MM.1S (cell line): ENCODE measurements at regions not wholly inside any gene's neighbourhood (a gene's known extent, or its start where the extent isn't known, plus 50 kb on each side); places are given as distances from the start of the nearest gene placed in this dataset.

Experiments used
- DNase-seq: peaks from one replicate; pipeline ENCODE4 v3.0.0-alpha.2; 2015
- H2AFZ ChIP-seq: fragments of 300-600 bp; sonication (generic); 2 replicates; pipeline ENCODE4 v1.6.0; 2016; ENCODE audit warnings: antibody characterized with exemption, low read length
- H3F3A ChIP-seq: fragments of 300-600 bp; sonication (generic); 2 replicates; pipeline ENCODE4 v1.6.1; 2016; ENCODE audit warnings: mild to moderate bottlenecking, antibody characterized with exemption, low read length, moderate library complexity, mixed read lengths; ENCODE audit not compliant: insufficient read depth
- H3K27ac ChIP-seq: fragments of 300-600 bp; sonication (generic); 2 replicates; pipeline ENCODE4 v1.5.1; 2016; ENCODE audit warnings: mild to moderate bottlenecking, low read length
- H3K27me3 ChIP-seq: fragments of 300-600 bp; sonication (generic); replicated peaks from 2 replicates; pipeline ENCODE4 v1.6.0; 2016; ENCODE audit warnings: low read length; ENCODE audit not compliant: insufficient read depth
- H3K36me3 ChIP-seq: fragments of 300-600 bp; sonication (generic); replicated peaks from 2 replicates; pipeline ENCODE4 v1.6.1; 2016; ENCODE audit warnings: mild to moderate bottlenecking, low read length, mixed read lengths; ENCODE audit not compliant: insufficient read depth
- H3K4me1 ChIP-seq: fragments of 300-600 bp; sonication (generic); 2 replicates; pipeline ENCODE4 v1.6.1; 2016; ENCODE audit warnings: low read length, mixed read lengths
- H3K4me2 ChIP-seq: fragments of 300-600 bp; sonication (generic); 2 replicates; pipeline ENCODE4 v1.6.0; 2016; ENCODE audit warnings: low read depth, low read length
- H3K4me3 ChIP-seq: fragments of 300-600 bp; sonication (generic); 2 replicates; pipeline ENCODE4 v1.5.1; 2016; ENCODE audit warnings: low read length, mixed read lengths
- H3K79me2 ChIP-seq: fragments of 300-600 bp; sonication (generic); 2 replicates; pipeline ENCODE4 v1.6.1; 2016; ENCODE audit warnings: mixed run types, low read length, mixed read lengths
- H3K9ac ChIP-seq: fragments of 300-600 bp; sonication (generic); 2 replicates; pipeline ENCODE4 v1.6.1; 2016; ENCODE audit warnings: low read length, mixed read lengths
- H3K9me2 ChIP-seq: fragments of 300-600 bp; sonication (generic); replicated peaks from 2 replicates; pipeline ENCODE4 v1.6.1; 2016; ENCODE audit warnings: mild to moderate bottlenecking, low read length, mixed read lengths; ENCODE audit not compliant: insufficient read depth
- H3K9me3 ChIP-seq: fragments of 300-600 bp; sonication (generic); replicated peaks from 2 replicates; pipeline ENCODE4 v1.6.1; 2016; ENCODE audit warnings: mild to moderate bottlenecking, low read length, mixed read lengths; ENCODE audit not compliant: insufficient read depth
- H4K20me1 ChIP-seq: fragments of 300-600 bp; sonication (generic); 2 replicates; pipeline ENCODE4 v1.6.1; 2016; ENCODE audit warnings: mild to moderate bottlenecking, low read length, moderate library complexity, mixed read lengths; ENCODE audit not compliant: insufficient read depth
- EZH2 ChIP-seq: fragments of 300-600 bp; sonication (generic); optimal IDR thresholded peaks from 2 replicates; pipeline ENCODE3; 2017; ENCODE audit warnings: low read depth, mild to moderate bottlenecking, antibody characterized with exemption, low read length, mixed read lengths
- EZH2phosphoT487 ChIP-seq: fragments of 300-600 bp; sonication (generic); IDR thresholded peaks from 2 replicates; pipeline ENCODE4 v1.6.1; 2018; ENCODE audit warnings: antibody characterized with exemption, low read length
- TF ChIP-seq, protein P1 (sequence below): fragments of 300-600 bp; sonication (generic); IDR thresholded peaks from 2 replicates; pipeline ENCODE4 v1.5.1; 2016; ENCODE audit warnings: antibody characterized with exemption, low read length, mixed read lengths

DNA sequence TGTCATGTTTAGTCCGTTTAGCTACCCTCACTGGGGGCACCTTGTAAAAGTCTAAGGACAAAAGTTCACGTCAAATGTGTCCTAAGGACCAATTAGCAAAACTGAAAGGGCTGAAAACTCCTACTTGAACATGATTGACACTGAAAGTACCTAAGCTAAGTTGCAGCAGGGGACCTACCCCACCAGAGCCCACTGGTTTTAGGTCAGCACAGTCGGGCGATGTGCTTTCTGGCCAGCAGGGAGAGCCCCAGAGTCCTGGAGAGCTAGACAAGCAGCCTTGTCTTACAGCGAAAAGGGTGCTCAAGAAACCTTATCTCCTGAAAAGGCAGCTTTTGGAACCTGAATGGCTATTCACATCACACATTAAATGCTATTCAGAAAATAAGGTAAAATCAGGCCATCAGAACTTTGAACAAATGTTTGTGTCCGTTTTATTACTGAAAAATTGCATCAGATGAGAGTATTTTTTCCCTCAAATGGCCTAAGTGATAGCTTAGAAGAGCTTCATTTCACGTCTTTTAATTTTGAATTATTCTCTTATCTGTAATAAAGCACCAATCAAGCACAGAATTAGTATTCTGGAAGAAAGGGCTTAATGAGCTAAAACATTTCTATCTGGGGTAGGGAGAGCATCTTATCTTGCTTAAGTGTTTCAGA, 52.2 kb upstream of the MKI67 start:
- no peak overlapping the region for H3K4me3 ChIP-seq
- TF ChIP-seq, protein P1, sequence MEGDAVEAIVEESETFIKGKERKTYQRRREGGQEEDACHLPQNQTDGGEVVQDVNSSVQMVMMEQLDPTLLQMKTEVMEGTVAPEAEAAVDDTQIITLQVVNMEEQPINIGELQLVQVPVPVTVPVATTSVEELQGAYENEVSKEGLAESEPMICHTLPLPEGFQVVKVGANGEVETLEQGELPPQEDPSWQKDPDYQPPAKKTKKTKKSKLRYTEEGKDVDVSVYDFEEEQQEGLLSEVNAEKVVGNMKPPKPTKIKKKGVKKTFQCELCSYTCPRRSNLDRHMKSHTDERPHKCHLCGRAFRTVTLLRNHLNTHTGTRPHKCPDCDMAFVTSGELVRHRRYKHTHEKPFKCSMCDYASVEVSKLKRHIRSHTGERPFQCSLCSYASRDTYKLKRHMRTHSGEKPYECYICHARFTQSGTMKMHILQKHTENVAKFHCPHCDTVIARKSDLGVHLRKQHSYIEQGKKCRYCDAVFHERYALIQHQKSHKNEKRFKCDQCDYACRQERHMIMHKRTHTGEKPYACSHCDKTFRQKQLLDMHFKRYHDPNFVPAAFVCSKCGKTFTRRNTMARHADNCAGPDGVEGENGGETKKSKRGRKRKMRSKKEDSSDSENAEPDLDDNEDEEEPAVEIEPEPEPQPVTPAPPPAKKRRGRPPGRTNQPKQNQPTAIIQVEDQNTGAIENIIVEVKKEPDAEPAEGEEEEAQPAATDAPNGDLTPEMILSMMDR: peak; percentile 61
- no peak for TF ChIP-seq EZH2phosphoT487
- no peaks in the 10 kb centered on the region for H3F3A ChIP-seq
- H3K27ac ChIP-seq: no peak overlapping the region
- no peaks in the 10 kb centered on the region for H3K79me2 ChIP-seq
- H3K9ac ChIP-seq: no peak overlapping the region
- H3K4me1 ChIP-seq: peaks cover 6% of the 10 kb centered on the region; the same call in 1 of the 2 replicates
- no peak overlapping the region for H3K4me2 ChIP-seq
- no peaks in the 10 kb centered on the region for H3K27me3 ChIP-seq
- H2AFZ ChIP-seq: no peak overlapping the region
- no peaks in the 10 kb centered on the region for H4K20me1 ChIP-seq
- peak; percentile 66 for DNase-seq
- no peaks in the 10 kb centered on the region for H3K9me3 ChIP-seq
- H3K9me2 ChIP-seq: no peaks in the 10 kb centered on the region
- no peaks in the 10 kb centered on the region for H3K36me3 ChIP-seq

DNA sequence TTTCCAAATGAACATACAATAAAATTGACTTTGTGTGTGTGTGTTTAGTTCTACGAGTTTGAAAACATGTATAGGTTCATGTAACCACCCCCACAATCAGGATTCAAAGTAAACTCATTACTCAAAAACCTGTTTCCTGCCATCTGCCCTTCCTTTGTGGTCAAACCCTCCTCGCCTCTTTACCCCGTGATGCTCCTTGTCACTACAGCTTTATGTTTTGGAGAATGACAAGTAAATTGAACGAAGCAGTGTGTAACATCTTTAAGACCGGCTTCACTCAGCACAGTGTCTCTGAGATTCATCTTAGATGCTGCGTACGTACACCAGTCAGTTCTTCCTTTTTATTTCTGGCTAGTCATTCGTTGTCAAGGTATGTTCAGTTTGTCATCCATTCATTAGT, 54.6 kb upstream of the MKI67 start:
- no peaks in the 10 kb centered on the region for H3K79me2 ChIP-seq
- no peaks in the 10 kb centered on the region for H3K9me3 ChIP-seq
- H3K4me1 ChIP-seq: peaks cover 6% of the 10 kb centered on the region; the same call in 1 of the 2 replicates
- peak; percentile 53 for DNase-seq
- H3K9me2 ChIP-seq: no peaks in the 10 kb centered on the region
- no peak for TF ChIP-seq EZH2
- TF ChIP-seq, protein P1: no peak
- TF ChIP-seq EZH2phosphoT487: no peak
- H3K4me3 ChIP-seq: no peak overlapping the region
- no peaks in the 10 kb centered on the region for H3K36me3 ChIP-seq
- no peak overlapping the region for H3K9ac ChIP-seq
- H3F3A ChIP-seq: no peaks in the 10 kb centered on the region
- H3K27me3 ChIP-seq: no peaks in the 10 kb centered on the region
- no peak overlapping the region for H3K4me2 ChIP-seq
- H3K27ac ChIP-seq: no peak overlapping the region
- H4K20me1 ChIP-seq: no peaks in the 10 kb centered on the region
- no peak overlapping the region for H2AFZ ChIP-seq

DNA sequence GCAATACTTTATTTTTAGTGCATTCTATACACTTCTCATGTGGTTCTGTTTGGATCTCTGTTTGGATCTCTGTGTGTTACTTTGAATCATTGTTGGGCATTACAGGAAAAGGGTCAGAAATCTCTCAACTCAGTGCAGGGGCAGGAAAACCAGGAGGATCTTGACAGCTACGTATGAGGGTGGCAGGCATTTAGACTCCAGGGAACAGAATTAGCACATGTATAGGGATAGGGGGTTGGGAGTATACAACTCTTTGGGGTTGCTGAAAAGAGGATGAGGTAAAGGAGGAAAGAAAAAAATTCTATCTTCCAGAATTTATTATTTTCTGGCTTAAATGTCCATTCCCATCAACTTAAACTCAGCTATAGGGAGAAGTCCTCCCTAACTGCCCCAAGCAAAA, 59.4 kb upstream of the MKI67 start:
- H3K9ac ChIP-seq: no peak overlapping the region
- H3K4me3 ChIP-seq: no peak overlapping the region
- TF ChIP-seq EZH2phosphoT487: no peak
- TF ChIP-seq, protein P1: no peak
- TF ChIP-seq EZH2: no peak

More for the DNA sequence above, 59.4 kb upstream of the MKI67 start:
- no peaks in the 10 kb centered on the region for H4K20me1 ChIP-seq
- no peaks in the 10 kb centered on the region for H3K9me3 ChIP-seq
- no peak overlapping the region for H3K4me2 ChIP-seq
- H3F3A ChIP-seq: no peaks in the 10 kb centered on the region
- H3K27ac ChIP-seq: no peak overlapping the region
- H3K36me3 ChIP-seq: no peaks in the 10 kb centered on the region
- DNase-seq: no peak
- H3K9me2 ChIP-seq: no peaks in the 10 kb centered on the region
- peaks cover 4% of the 10 kb centered on the region; the same call in 1 of the 2 replicates for H3K4me1 ChIP-seq
- H3K27me3 ChIP-seq: no peaks in the 10 kb centered on the region
- H3K79me2 ChIP-seq: no peaks in the 10 kb centered on the region
- H2AFZ ChIP-seq: no peak overlapping the region
